ENCODE measurements at regions not wholly inside any gene's neighbourhood (a gene's known extent, or its start where the extent isn't known, plus 50 kb on each side); places are given as distances from the start of the nearest gene placed in this dataset.

- TF ChIP-seq POLR2AphosphoS5 (IDR thresholded peaks at IDR 0.05; ENCODE audit: low read depth, low read length) = no peak
- TF ChIP-seq FOXP2 (optimal IDR thresholded peaks at IDR 0.05; ENCODE audit: borderline replicate concordance, extremely low read depth, extremely low read length, insufficient read depth) = no peak
- no peak for TF ChIP-seq SIN3A (IDR thresholded peaks at IDR 0.05; ENCODE audit: borderline replicate concordance, insufficient read depth, low read length)
- TF ChIP-seq REST (IDR thresholded peaks at IDR 0.05; ENCODE audit: insufficient read depth in 1 of 2, low read depth in 2 of 2, low read length in 2 of 2) = no peak
- no peak for TF ChIP-seq TAF1 (IDR thresholded peaks at IDR 0.05; ENCODE audit: borderline replicate concordance, insufficient read depth, low read length)
Observed at GRCh38 chr9:17068671-17069070, 66.2 kb upstream of the CNTLN start.

- TF ChIP-seq REST (IDR thresholded peaks at IDR 0.05; ENCODE audit: insufficient read depth in 1 of 2, low read depth in 2 of 2, low read length in 2 of 2) (no peak), SIN3A (IDR thresholded peaks at IDR 0.05; ENCODE audit: borderline replicate concordance, insufficient read depth, low read length) (no peak), FOXP2 (optimal IDR thresholded peaks at IDR 0.05; ENCODE audit: borderline replicate concordance, extremely low read depth, extremely low read length, insufficient read depth) (no peak), TAF1 (IDR thresholded peaks at IDR 0.05; ENCODE audit: borderline replicate concordance, insufficient read depth, low read length) (no peak), POLR2AphosphoS5 (IDR thresholded peaks at IDR 0.05; ENCODE audit: low read depth, low read length) (no peak)
Observed at GRCh38 chr9:17065062-17065461, 69.8 kb upstream of the CNTLN start.

GRCh38 chr9:17064558-17064957 lies 70.3 kb upstream of the CNTLN start:
- TF ChIP-seq FOXP2 (optimal IDR thresholded peaks at IDR 0.05; ENCODE audit: borderline replicate concordance, extremely low read depth, extremely low read length, insufficient read depth) (no peak), REST (IDR thresholded peaks at IDR 0.05; ENCODE audit: insufficient read depth in 1 of 2, low read depth in 2 of 2, low read length in 2 of 2) (no peak), SIN3A (IDR thresholded peaks at IDR 0.05; ENCODE audit: borderline replicate concordance, insufficient read depth, low read length) (no peak), TAF1 (IDR thresholded peaks at IDR 0.05; ENCODE audit: borderline replicate concordance, insufficient read depth, low read length) (no peak), POLR2AphosphoS5 (IDR thresholded peaks at IDR 0.05; ENCODE audit: low read depth, low read length) (no peak)

- TF ChIP-seq POLR2AphosphoS5 (IDR thresholded peaks at IDR 0.05; ENCODE audit: low read depth, low read length) = no peak
- no peak for TF ChIP-seq TAF1 (IDR thresholded peaks at IDR 0.05; ENCODE audit: borderline replicate concordance, insufficient read depth, low read length)
- TF ChIP-seq SIN3A (IDR thresholded peaks at IDR 0.05; ENCODE audit: borderline replicate concordance, insufficient read depth, low read length) = no peak
Observed at GRCh38 chr9:17063535-17064135, 71.2 kb upstream of the CNTLN start.

GRCh38 chr9:17062497-17062896 lies 72.3 kb upstream of the CNTLN start:
- TF ChIP-seq SIN3A (IDR thresholded peaks at IDR 0.05; ENCODE audit: borderline replicate concordance, insufficient read depth, low read length) = no peak
- no peak for TF ChIP-seq FOXP2 (optimal IDR thresholded peaks at IDR 0.05; ENCODE audit: borderline replicate concordance, extremely low read depth, extremely low read length, insufficient read depth)
- no peak for TF ChIP-seq REST (IDR thresholded peaks at IDR 0.05; ENCODE audit: insufficient read depth in 1 of 2, low read depth in 2 of 2, low read length in 2 of 2)
- no peak for TF ChIP-seq POLR2AphosphoS5 (IDR thresholded peaks at IDR 0.05; ENCODE audit: low read depth, low read length)
- TF ChIP-seq TAF1 (IDR thresholded peaks at IDR 0.05; ENCODE audit: borderline replicate concordance, insufficient read depth, low read length) = no peak
